HG03378 (cell line): ENCODE measurements at regions not wholly inside any gene's neighbourhood (a gene's known extent, or its start where the extent isn't known, plus 50 kb on each side); places are given as distances from the start of the nearest gene placed in this dataset.

Source experiments
- ATAC-seq: cut with Tn5 transposase; IDR thresholded peaks from one replicate; pipeline ENCODE4 v1.9.1; 2021; ENCODE audit warnings: mild to moderate bottlenecking, moderate library complexity; ENCODE audit not compliant: unreplicated experiment

DNA sequence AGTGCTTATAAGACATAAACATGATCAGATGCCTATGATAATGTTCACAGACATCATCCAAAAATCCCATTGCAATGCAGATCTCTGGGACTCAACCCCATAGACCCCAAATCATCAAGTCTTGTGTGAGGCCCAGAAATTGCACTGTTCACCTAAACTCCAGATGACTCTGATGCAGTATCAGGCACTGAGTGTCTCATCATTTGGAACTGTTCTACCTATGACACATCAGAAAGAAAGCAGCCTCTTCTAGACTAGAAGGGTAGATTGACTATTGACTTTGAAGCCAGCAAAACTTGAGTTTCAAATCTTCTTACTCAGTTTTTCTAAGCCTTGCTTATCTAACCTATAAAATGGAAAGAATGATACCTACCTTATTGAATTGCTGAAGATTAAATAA is 58.7 kb upstream of the PAPPA start:
- ATAC-seq: no peak

DNA sequence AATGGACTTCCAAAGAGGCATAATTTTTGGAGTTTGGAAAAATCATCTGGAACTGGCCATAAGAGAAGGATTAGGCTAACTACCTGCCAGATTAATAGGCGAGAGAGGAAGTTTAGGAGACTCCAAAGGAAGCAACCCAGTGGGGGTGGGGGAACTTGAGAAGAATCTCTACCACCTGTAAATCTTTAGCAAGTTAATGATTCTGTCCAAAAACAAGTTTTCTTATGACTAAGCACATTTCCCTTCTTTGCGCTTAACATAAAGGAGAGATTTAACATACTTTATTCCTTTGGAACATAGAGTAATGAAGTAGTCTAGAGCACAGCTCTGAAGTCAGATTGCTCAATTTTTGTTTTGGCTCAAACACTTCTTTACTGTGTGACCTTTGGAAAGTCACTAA is 58.2 kb upstream of the PAPPA start:
- no peak for ATAC-seq

DNA sequence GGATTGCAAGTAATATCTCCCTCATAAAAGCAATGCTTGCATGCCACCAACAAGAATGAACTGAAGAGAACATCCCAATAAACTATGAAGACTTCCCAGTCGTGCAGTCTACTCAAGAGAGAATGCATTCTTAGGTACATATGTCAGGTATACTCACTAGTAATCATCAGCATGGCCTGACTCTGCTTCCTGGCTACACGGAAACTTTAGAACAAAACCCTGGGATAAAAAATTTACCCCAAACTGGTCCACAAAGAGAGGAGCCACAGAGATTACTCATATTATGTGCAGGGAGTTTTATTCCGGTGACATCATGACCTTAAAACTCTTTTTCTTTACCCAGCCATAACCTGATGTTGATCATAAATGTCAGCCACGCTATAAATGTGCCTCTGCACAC is 57.5 kb upstream of the PAPPA start:
- ATAC-seq: no peak

DNA sequence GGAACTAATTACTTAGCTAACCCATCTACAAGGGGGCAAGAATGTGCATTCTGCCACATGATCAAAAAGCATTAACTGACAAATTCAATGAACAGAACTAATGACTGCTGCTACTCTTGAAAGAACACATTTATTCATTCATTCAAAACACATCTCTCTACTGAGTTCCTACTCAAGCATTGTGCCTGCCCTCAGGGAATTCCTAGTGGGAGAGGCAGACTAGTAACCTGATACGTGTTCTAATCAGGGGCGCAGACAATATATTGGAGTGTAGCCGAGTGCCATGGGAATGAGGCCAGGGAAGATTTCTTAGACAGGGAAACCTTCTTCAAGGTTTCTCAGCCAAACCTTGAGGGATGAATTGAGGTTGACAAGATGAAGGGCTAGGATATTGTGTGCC is 56.7 kb upstream of the PAPPA start:
- no peak for ATAC-seq

DNA sequence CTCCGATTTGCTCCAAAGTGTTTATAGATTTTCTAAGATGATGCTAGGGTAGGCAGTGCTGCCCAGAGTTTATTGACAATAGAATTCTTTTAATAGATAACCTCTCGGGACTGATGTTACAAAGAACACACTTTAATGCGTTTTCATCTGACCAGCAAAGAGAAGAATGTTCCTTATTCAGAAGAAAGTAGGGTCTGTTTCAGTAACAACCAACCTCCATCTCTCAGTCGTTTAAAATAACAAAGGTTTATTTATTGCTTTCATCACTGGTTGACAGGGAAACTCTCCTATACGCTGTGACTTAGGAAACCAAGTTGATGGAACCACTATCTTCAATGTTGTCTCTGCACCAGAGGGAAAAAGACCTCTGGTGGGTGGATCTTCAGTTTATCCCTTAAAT is 55.1 kb upstream of the PAPPA start:
- ATAC-seq: no peak

DNA sequence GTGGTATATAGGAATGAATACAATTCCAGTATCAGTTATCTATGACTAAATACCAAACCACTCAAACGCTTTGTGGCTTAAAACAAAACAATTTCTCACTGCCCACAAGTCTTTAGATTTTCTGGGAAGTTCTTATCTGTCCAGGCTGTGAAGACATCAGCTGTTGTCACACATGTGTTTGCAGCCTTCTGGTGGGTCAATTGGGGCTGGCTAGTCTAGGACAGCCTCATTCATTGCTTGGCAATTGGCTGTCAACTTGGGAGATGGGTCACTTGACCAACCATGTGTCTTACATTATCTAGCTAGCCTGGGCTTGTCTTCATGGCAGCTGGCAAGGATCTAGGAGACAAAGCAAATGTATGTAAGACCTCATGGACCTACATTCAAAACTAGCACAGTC is 53.8 kb upstream of the PAPPA start:
- no peak for ATAC-seq

DNA sequence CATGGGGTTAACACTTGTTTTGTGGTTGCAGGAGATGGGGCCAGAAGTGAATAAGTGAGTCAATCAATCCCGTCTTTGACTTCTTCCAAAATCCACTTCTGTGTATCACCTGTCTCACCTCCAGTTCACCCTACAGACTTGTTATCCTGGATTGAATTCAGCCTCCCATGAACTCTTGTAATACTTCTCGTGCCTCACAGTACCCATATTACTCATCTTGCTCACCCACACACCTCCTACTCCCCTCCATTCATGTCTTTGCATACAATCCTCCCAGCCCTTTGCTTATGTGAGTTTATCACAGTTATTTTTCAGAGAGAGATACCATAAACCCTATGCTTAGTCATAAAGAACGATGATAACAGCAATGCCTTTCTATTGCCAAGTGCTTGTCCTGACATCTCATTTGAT is 52.9 kb upstream of the PAPPA start:
- no peak for ATAC-seq

DNA sequence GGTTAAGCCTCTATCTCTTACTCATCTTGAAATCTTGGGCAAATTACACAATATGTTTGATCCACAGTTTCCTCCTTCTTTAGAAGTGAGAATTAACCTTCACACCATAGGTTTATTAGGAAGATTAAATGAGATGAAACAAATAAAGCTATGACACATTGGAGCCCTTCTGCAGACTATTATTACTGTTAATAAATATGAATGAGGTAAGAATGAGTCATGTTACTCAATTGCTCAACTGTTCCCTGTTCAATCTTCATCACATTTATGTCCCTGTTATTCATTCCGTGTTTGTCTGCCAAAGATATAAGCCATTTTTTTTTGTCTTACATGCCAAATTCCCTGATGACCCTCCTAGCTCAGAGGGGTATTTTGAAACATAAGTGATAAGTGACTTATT is 52.1 kb upstream of the PAPPA start:
- no peak for ATAC-seq

DNA sequence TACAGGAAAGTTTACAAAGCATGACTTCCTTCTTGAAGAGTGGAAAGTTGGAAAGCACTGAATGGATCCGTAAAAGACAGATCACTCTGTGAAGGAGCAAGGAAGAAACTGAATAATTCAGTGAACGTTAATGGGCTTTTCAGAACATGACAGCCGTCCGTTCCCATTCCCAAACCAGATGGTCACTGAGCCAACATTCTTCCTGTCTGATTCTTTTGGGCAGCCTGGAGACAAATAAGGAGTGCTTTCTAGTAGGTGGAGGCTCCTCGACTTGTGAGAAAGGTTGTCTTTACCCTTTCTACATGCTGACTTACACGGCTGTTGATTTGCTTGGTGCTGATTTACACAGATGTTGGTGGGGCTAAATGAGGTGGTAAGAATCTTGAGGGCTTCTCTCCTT is 51.0 kb upstream of the PAPPA start:
- ATAC-seq: no peak
